A673 (cell line): ENCODE measurements at regions not wholly inside any gene's neighbourhood (a gene's known extent, or its start where the extent isn't known, plus 50 kb on each side); places are given as distances from the start of the nearest gene placed in this dataset.

Experiments used
- EZH2 ChIP-seq: fragments of 200-600 bp; sonication (generic); IDR thresholded peaks from 2 replicates; pipeline ENCODE4 v1.6.1; 2017; ENCODE audit warnings: borderline replicate concordance, low read depth, mild to moderate bottlenecking, mixed read lengths, antibody characterized with exemption, low read length; ENCODE audit not compliant: poor library complexity, severe bottlenecking
- TF ChIP-seq, protein P1 (sequence below): fragments of 300-800, 200-600 bp; sonication (generic); conservative IDR thresholded peaks from 2 replicates; pipeline ENCODE4 v1.5.1; 2017; ENCODE audit warnings: low read depth, mild to moderate bottlenecking, antibody characterized with exemption, low read length, moderate library complexity, mixed read lengths

DNA sequence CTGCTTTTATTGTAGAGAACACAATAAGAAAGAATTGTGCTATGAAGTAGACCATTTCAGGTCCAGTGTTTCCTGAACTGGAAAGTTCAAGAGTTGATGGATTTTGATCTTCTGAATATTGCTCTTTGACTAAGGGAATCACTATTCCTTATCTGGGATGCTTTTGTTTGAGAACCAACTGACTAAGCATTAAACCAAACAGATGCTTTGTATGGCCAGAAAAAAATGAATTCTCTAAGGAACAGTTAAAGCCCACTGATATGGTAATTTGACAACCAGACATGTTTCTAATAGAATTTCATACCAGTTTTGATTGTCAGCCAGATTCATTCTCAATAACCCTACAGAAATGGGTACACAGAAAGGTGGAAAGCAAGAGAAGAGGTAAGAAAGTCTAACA lies 67.5 kb upstream of the CADPS start:
- TF ChIP-seq, protein P1, sequence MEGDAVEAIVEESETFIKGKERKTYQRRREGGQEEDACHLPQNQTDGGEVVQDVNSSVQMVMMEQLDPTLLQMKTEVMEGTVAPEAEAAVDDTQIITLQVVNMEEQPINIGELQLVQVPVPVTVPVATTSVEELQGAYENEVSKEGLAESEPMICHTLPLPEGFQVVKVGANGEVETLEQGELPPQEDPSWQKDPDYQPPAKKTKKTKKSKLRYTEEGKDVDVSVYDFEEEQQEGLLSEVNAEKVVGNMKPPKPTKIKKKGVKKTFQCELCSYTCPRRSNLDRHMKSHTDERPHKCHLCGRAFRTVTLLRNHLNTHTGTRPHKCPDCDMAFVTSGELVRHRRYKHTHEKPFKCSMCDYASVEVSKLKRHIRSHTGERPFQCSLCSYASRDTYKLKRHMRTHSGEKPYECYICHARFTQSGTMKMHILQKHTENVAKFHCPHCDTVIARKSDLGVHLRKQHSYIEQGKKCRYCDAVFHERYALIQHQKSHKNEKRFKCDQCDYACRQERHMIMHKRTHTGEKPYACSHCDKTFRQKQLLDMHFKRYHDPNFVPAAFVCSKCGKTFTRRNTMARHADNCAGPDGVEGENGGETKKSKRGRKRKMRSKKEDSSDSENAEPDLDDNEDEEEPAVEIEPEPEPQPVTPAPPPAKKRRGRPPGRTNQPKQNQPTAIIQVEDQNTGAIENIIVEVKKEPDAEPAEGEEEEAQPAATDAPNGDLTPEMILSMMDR = no peak
- no peak for TF ChIP-seq EZH2
